HG03066 (cell line): ENCODE measurements at regions not wholly inside any gene's neighbourhood (a gene's known extent, or its start where the extent isn't known, plus 50 kb on each side); places are given as distances from the start of the nearest gene placed in this dataset.

Experiments used
- ATAC-seq: cut with Tn5 transposase; IDR thresholded peaks from one replicate; pipeline ENCODE4 v1.9.1; 2021; ENCODE audit warnings: low read depth; ENCODE audit not compliant: unreplicated experiment

DNA sequence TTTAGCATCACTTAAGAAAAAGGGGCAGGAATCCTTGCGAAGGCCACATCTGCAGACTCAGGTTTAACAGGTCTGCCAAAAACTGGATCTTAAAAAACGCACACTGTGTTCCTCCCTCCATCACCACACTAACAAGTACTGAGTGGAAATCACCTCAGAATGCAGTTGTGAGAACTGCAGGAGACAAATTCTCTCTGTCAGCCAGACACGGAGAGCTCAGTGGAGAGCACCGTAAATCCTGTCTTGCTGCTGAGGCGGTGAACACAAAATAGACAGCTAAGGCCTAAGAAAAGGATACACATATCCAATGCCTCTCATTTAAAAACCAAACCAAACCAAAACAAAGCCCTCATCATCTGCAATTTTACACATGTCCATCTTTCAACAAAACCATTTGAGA is 1287.6 kb downstream of the EFNB2 start:
- ATAC-seq: no peak

DNA sequence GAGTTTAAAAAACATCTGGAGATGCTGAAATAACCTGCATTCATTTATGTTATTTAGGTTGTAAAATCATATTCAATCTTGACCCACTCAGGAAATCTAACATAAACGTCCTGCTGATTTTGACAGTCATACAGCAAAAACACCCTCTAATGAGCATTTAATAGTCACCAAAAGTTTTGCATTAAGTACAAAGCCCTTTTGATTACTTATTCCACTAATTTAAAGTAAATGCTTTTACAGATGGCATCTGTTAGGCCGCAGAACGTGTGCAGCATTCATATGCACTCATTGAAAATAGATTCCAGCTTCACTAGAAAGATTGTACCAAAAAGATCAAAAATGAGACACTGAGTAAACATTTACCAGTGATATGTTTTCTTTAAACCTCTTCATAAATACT is 1295.1 kb downstream of the EFNB2 start:
- no peak for ATAC-seq

DNA sequence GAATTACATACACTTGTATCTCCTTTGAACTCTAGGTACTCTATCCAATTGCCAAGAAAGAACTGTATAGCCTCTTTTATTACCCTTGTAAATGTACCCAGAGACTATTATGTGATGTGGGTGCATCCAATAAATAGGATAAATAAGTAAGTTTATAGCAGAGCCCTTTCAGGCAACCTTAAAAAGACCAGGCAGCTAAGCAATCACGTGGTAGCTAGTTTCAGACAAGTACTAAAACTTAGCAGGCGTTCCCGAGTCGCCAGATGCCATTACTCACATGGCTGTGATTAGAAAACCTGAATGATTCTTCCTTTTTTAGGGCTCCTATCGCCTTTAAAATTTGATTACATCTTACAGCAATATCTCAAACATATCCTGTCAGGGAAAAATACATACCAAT is 1303.0 kb downstream of the EFNB2 start:
- no peak for ATAC-seq

DNA sequence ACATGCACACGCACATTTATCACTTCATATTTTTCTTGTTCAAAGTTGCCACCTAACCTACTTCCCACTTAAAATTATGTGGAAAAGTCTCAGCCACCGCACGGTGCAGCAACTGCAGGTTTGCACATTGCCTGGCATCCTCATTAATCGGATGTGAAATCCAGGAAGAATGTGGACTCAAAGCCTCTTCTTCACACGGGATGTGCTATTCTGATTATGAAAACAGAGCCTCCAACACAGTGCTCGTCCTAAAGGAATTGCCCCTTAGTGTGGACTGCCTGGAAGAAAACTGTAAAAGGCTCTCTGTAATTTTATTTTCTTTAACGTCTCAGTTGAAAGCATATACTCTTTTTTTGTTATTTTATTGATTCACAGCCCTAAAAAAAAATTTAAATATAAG is 1303.5 kb downstream of the EFNB2 start:
- ATAC-seq: no peak

DNA sequence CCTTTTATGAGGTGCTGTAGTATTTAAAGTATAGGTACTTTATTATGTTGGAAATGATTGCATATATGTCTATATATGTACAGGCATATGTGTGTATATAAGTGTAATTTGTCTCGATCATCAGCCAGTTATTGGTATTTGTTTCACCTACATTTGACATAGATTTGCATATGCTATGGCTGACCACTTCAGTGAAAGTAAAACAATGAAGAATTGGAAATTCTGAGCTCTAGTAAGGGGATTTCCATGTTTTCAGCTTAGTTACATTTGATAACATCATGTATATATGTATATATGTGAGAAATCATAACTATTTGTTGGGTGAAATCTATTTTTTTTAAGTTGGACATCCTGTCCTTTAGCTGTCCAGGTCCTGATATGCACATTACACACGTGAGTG is 1303.9 kb downstream of the EFNB2 start:
- ATAC-seq: no peak

DNA sequence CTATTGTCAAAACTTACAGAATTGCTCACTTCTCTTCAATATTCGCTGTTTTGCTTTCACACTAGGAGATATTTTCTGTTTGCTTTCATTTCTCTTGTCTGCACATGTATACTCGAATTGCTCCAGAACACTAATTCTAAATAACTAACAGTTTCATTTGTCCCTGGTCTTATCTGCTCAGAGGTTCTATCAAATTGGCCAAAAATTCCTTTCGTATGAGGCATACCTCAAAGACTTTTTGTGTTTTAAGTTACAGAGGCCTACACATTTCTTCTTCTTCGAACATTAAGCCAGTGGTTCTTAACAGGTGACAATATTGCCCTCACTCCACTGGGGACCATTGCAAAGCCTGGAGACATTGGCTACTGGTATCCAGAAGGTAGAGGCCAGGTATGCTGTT is 1314.6 kb downstream of the EFNB2 start:
- no peak for ATAC-seq

DNA sequence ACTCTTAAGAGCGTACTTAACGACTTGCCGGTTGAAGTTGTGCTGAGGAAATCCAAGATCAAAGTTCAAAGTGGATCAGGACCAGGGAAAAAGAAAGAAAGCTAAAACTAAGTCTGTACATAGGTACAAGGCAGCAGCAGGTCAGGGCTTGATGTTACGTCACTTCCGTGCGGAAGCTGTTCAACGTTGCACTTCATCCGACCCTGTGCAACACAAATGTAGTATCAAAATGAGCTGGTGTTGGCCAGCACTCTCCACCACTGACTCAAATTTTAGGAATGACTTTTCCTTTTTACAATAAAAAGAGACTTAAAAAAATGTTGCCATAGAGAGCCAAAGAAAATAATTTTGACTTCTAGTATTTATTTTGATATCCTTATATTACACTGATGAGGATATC is 1315.4 kb downstream of the EFNB2 start:
- ATAC-seq: no peak

DNA sequence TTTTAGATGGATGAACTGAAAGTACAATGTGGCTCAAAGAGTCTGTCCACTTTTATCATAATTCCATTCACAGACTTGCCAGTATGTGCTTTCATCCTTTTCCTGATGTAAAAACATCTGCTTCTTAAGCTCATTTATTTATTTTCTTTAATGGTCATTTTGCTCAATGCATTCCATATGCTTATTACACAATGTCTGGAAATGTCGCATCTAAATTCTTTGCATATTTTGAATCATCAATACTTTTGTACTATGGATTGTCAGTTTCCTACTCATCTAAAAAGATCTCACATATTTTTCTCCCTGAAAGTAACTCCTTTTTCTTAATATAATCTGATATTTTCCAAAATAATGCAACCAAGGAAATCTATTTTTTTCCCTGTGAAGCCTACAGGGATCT is 1315.8 kb downstream of the EFNB2 start:
- no peak for ATAC-seq

DNA sequence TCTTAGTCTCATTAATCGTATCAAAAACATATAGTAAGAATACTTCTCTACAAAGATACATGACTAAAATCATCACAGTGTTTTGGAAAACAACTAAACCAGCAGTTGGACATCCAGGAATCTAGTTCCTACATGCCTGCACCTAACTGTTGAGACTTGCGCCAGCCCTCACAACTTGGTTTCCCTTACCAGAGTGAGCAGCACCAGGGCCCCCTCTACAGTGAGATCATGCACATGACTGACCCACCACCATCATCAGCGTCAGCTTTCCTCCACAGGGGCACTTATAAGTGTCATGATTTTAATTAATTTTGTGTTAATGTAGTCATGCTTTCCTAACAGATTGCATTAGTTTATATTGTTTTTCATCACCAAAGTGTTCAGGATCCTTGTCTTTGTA is 1322.0 kb downstream of the EFNB2 start:
- no peak for ATAC-seq

DNA sequence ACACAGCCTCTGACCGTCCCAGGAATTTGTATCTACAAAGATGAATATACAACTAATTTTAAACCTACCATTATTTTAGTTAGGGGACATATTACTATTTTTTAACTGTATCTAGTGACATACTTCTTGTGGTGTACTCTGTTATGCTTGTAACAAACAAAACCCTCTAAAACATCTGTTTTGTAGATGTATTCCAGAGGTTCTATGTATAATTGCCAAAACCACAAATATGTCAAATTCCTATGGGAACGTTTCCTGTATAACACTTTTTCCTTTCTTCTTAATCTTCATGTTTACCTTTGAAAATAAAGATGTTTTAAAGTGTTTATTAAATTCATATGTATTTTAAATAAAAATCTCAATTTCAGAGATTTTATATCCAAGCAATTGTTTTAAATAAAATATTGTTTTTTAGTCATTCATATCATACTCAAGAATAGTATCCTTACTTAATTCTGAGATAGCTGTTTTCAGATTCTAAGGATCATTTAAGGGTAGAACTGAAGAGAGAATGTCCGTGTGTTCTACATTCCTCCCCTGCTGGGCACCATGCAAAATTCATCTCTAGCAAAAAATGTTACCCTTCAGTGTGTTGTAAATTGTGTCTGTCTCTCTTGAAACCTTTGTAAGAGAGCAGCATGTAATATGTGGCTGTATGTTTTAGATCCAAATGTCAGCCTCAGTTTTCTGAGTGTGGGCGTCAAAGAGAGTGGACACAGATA is 1327.7 kb downstream of the EFNB2 start:
- ATAC-seq: no peak

DNA sequence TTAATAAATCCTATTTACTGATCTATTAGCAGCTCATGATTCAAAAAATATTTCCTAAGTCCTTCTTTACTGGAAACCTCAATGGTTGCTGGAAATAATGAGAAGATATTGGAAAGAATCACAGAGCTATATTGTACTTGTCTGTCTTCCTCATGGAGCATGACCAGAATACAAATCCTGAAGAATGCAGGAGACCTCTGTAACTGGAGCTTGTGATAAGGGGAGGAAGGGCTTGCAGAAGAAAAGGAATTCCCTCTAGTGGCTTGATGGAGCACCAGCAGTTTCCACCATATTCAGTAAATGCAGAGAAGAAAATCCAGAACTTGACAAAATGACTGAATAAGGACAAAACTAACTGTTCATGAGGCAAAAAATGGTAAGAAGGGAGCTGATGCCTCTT is 1333.1 kb downstream of the EFNB2 start:
- peak; percentile 77 for ATAC-seq

DNA sequence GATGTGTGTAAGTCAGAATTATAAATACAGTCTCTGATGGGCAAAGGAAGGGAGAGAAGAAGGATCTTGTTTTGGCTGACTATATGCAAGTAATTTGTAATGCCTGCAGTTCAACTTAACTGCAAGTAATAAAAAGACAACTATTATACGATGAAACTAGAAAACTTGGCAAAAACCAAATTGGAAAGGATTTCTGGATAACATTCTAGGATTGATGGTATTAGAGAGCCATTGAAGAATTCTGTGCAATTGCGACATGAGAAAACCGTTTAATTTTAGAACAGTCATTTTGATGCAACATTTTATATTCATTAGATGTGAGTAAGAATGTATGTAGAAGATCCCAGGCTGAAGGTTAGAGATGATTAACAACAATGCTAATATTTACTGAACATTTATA is 1334.1 kb downstream of the EFNB2 start:
- ATAC-seq: no peak

DNA sequence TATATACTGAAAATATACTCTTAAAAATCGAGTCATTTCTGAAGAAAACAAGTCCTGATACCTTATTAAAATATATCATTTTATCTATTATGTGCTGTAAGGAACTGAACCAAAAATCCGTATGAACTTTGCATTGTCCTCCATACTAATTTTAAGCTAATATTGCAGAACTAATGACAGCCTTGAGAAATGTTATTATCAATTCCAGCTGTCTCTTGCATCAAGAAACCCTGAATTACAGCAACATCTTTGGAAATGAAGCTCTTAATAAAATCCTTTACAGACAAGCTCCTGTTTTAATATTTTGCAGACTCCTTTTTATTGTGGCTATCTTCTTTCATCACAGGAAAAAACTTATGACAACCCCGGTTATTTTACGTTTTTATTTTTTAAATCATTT is 1335.3 kb downstream of the EFNB2 start:
- ATAC-seq: no peak

DNA sequence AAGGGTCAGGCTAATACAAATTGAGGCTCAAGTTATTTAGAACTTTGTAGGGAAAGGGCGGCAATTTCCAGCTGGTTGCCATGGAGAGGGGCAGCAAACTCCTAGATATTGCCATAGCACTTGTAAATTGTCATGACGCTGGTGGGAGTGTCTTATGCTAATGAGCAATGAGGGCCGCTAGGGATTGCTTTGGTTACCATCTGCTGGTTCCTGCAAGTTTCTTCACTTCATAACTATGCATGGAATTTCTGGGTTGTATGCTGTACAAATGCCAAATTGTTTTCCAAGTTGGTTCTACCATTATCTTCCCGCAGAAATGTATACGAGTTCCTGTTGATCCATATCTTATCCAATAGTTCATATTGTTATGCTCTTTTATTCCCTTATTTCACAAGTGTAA is 1339.4 kb downstream of the EFNB2 start:
- ATAC-seq: no peak

DNA sequence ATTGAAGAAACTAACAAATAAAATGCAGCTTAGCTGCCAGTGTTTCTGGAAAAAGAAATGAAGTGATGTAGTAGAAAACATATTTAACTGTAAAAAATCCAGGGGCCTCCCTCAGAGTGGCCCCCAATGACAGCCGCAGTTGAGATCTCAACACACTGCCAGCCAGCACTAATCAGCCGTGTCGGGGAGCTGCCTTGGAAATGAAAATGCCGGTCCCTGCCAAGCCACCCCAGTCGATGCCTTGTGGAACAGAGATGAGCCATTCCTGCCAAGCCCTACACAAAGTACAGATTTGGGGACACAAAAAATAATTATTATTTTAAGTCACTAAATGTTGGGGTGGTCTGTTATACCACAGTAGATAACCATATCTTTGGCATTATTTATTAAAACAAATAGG is 1342.4 kb downstream of the EFNB2 start:
- ATAC-seq: no peak

DNA sequence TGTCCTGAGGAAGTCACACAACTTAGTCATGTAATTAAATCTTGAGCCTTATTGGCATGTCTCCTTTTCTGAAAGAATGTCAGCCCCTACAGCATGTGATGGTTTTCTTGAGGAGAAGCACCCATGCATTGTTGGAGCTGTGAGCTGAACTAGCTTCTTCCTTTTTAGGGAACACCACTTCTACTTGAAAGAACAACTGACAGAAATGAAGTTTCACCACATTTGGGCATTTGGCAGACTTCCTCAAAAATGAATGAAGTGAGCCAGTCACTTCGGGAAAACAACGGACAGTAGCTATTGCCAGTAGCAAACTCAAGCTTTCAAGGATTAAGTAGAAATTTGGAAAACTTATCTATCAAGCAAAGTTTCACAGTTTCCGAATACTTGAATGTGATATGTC is 1351.3 kb downstream of the EFNB2 start:
- ATAC-seq: no peak

DNA sequence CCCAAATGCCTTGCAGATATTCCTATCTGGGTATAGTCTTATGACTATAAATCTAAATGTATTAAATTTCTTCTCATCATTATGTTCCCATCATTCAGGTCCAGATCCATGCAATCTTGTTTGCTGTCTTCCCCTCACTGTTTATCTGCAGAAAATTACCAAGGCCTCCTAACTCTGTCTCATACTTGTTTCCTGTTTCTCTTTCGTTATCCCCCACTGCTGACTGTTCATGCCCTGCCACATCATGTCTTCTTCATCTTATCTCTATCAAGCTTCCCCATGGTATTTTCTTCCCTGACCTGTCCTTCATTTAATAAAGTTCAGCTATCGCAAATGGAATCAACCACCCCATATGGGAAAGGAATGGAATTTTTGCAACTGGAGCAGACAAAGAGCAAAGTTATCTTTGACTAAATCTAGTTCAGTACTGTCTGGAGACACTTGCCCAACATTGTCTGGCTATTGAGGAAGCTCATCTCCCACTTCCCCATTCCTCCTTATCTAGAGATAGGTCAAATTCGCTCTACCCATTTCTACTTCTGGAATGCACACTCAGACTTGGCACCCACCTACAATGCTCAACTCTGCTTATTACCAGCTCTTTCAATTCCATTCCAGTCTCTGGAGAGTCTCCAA is 1358.1 kb downstream of the EFNB2 start:
- ATAC-seq: no peak

DNA sequence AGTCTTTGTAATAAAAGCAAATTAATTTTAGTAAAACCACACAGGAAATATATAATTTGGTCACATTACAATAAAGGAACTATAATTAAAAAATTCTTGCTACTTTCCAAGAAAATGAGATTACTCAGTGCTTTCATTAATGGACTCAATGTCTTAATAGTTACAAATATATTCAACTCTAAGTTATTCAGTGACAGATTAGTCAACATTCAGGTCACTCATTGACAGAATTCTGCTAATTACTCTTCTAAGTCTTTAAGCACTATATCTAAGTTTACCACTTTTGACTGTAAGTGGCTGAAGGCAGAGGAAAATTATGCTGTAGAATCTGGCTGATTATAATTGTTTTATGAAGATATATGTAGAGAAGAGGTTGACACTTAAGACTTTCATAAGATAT is 1365.0 kb downstream of the EFNB2 start:
- ATAC-seq: no peak

DNA sequence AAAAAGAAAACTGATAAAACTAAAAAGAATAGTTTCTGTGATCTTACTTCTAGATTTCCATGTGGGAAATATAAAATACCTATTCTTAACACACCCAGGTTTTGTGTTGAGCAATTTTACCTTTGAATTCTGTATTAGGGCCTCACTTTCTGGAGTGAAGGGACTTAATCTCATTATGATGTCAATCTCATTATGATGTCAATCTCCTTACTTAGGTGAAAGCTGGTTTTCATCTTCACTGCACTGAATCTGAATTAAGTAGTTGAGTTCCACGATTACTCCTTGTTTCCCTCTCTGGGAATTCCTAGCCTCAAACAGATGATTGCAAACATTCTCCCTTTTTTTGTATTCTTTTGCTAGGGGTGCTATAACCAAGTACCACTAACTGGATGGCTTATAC is 1367.2 kb downstream of the EFNB2 start:
- no peak for ATAC-seq

DNA sequence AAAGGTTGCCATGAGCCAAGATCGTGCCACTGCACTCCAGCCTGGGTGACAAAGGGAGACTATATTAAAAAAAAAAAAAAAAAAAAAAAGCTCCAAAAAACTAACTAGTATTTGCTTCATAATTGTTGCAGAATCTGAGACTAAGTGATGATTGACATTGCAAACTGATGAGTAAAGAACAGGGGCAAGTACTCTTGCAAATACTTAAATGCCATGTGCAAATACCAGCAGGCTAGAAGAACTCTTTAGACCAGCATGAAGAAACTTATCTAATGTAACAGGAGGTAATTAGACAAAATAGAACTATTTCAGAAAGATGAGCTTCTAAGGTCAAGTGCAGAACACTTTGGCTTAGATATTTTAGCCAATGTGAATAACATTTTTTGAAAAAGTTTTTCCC is 1368.1 kb downstream of the EFNB2 start:
- no peak for ATAC-seq

DNA sequence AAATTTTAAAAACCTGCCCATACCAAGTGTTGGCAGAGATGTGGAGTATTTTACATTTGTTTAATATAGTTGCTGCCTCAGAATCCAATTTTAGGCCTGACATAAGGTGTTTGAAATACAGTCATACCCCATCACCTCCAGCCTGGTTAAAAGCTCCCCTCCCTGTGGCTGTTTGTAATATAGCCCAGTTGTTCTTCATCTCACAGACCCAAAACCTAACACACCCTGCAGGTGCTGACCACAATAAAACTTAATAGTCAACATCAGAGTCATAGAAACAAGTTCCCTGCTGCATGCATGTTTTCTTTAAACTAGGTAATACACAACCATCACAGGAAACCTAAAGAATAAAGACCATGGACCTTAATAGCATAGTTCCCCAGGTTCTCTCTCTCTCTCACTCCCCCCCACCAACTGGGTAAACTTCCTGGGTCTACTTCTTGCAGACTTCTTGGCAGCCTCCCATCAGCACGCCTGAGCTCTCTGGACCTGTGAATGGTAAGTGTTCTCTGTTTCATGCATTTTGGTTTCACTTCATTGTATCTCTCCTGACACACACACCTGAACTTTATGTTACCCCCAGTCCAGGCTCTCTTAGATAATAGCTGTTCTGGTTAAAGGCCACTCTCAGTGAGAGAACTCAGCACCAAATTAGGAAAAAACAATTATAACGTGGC is 1369.9 kb downstream of the EFNB2 start:
- peak; percentile 91 for ATAC-seq

DNA sequence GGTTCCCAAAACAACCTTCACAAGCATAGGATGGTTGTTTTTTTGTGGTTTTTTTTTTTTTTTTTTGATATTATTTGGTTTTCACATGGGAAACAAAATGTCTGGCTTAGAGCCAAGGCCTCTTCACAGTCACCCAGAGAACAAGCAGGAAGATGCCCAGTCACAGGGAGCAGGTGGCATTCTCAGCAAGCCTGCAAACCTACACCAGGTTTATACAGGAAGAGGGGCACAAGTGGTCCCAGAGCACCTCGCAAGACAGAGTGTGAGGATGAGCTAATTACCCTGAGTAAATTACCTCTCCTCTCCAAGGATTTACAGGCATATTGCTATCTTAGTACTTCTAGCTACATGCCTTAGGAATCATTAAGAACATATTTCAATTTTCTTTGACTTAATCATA is 1375.6 kb downstream of the EFNB2 start:
- ATAC-seq: no peak
